Thyroid gland (tissue), 4 donors: ENCODE measurements at regions not wholly inside any gene's neighbourhood (a gene's known extent, or its start where the extent isn't known, plus 50 kb on each side); places are given as distances from the start of the nearest gene placed in this dataset.

Source experiments
- POLR2A ChIP-seq, 2 donors: fragments of 450-650 bp; IDR thresholded peaks; one replicate each; pipeline ENCODE4 v1.6.1; 2017; ENCODE audit warnings: antibody characterized with exemption in 2 of 2, mild to moderate bottlenecking in 2 of 2, moderate library complexity in 1 of 2
- TF ChIP-seq, protein P1 (sequence below), 6 experiments: fragments of 200-600 bp in 3 of 6; fragments of 450-650 bp in 3 of 6; sonication (generic) in 3 of 6; IDR thresholded peaks; one replicate each; pipeline ENCODE4 v1.5.1; 2016 to 2019; ENCODE audit warnings: antibody characterized with exemption in 6 of 6, mild to moderate bottlenecking in 2 of 6, inconsistent platforms in 1 of 6, moderate library complexity in 1 of 6

DNA sequence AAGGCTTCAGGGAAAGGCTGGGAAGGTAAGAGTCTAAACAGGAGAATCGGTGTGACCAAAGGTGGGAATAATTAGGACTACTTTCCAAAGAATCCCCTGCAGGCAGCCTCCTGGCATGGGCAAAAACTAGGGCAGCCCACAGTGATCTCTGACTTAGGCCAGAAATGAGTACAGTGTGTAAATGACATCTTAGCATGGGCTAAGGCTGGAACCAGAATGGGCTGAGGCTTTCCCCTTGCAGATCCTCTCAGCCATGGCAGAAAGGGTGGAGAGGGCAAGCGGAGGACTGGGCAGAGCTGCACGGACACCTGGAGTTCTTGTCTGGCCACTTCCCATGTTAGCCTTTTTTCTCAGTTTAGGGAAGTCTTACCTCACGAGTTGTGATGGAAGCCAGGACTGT is 69.9 kb upstream of the FOXQ1 start:
- TF ChIP-seq, protein P1, sequence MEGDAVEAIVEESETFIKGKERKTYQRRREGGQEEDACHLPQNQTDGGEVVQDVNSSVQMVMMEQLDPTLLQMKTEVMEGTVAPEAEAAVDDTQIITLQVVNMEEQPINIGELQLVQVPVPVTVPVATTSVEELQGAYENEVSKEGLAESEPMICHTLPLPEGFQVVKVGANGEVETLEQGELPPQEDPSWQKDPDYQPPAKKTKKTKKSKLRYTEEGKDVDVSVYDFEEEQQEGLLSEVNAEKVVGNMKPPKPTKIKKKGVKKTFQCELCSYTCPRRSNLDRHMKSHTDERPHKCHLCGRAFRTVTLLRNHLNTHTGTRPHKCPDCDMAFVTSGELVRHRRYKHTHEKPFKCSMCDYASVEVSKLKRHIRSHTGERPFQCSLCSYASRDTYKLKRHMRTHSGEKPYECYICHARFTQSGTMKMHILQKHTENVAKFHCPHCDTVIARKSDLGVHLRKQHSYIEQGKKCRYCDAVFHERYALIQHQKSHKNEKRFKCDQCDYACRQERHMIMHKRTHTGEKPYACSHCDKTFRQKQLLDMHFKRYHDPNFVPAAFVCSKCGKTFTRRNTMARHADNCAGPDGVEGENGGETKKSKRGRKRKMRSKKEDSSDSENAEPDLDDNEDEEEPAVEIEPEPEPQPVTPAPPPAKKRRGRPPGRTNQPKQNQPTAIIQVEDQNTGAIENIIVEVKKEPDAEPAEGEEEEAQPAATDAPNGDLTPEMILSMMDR (IDR thresholded peaks at IDR 0.05), result no peak
- TF ChIP-seq POLR2A (IDR thresholded peaks at IDR 0.05), result no peak
